ENCODE measurements at regions not wholly inside any gene's neighbourhood (a gene's known extent, or its start where the extent isn't known, plus 50 kb on each side); places are given as distances from the start of the nearest gene placed in this dataset.

DNA sequence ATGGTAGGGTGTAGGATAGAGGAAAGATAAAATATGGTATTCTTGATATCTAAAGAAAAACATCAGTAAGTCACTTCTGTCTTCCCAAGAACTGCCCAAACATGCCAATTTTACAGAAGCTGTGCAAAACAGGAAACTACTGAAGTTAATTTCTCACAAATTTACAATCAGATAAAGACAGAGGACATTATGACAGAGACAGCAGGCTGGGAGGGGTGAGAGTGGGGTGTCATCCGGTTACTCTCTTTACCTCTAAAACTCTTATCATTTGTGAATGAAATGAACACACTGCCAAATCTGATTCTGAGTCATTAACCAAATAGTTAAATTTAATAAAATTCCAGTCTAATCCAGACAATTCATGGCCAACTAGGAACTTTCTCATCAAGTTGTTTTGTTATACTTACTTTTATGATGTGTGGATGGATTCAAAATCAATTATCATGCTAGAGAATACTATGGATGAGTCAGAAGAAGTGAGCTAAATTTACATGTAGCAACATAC lies 323.2 kb upstream of the MEX3C start:
- H3K27me3 Mint-ChIP-seq (ENCODE audit: unreplicated experiment): no peaks in the 10 kb centered on the region
- DNase-seq (ENCODE audit: low spot score): no peak
- H3K27ac Mint-ChIP-seq (ENCODE audit: unreplicated experiment): no peak overlapping the region
- no peaks in the 10 kb centered on the region for H3K9me3 Mint-ChIP-seq (ENCODE audit: unreplicated experiment)
- no peaks in the 10 kb centered on the region for H3K36me3 Mint-ChIP-seq (ENCODE audit: low read depth, unreplicated experiment)
- no peak overlapping the region for H3K4me3 Mint-ChIP-seq (ENCODE audit: unreplicated experiment)
- no peaks in the 10 kb centered on the region for H3K4me1 Mint-ChIP-seq (ENCODE audit: unreplicated experiment)
- TF ChIP-seq CTCF (IDR thresholded peaks at IDR 0.05; ENCODE audit: unreplicated experiment): no peak

- H3K27me3 Mint-ChIP-seq (ENCODE audit: unreplicated experiment): peaks cover 2% of the 10 kb centered on the region
- H3K27ac Mint-ChIP-seq (ENCODE audit: unreplicated experiment): no peak overlapping the region
- H3K4me3 Mint-ChIP-seq (ENCODE audit: unreplicated experiment): no peak overlapping the region
- H3K9me3 Mint-ChIP-seq (ENCODE audit: unreplicated experiment): no peaks in the 10 kb centered on the region
- DNase-seq (ENCODE audit: low spot score): no peak
- H3K36me3 Mint-ChIP-seq (ENCODE audit: low read depth, unreplicated experiment): no peaks in the 10 kb centered on the region
- H3K4me1 Mint-ChIP-seq (ENCODE audit: unreplicated experiment): no peaks in the 10 kb centered on the region
- no peak for TF ChIP-seq CTCF (IDR thresholded peaks at IDR 0.05; ENCODE audit: unreplicated experiment)
Measured at GRCh38 chr18:51522338-51522737, 324.9 kb upstream of the MEX3C start.

DNA sequence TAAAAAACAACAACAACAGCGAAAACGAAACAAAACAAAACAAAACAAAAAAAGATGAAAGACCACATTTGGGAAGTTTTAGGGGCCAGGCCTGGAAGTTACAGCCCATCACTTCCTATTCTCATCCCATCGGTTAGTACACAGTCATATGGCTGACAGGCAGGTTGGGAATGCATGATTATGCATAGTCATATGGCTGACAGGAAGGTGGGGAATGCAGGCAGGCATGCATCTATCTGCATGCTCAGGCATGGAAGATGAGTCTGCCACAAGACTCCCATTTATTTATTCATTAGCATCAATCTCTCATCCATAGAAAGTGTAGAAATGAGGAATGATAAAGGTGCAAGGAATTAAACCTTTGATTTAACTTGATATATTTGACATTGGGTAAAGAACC lies 325.3 kb upstream of the MEX3C start:
- H3K4me3 Mint-ChIP-seq (ENCODE audit: unreplicated experiment): no peak overlapping the region
- peaks cover 2% of the 10 kb centered on the region for H3K27me3 Mint-ChIP-seq (ENCODE audit: unreplicated experiment)
- H3K27ac Mint-ChIP-seq (ENCODE audit: unreplicated experiment): no peak overlapping the region
- H3K9me3 Mint-ChIP-seq (ENCODE audit: unreplicated experiment): no peaks in the 10 kb centered on the region
- no peaks in the 10 kb centered on the region for H3K4me1 Mint-ChIP-seq (ENCODE audit: unreplicated experiment)
- DNase-seq (ENCODE audit: low spot score): no peak
- no peaks in the 10 kb centered on the region for H3K36me3 Mint-ChIP-seq (ENCODE audit: low read depth, unreplicated experiment)
- no peak for TF ChIP-seq CTCF (IDR thresholded peaks at IDR 0.05; ENCODE audit: unreplicated experiment)

DNA sequence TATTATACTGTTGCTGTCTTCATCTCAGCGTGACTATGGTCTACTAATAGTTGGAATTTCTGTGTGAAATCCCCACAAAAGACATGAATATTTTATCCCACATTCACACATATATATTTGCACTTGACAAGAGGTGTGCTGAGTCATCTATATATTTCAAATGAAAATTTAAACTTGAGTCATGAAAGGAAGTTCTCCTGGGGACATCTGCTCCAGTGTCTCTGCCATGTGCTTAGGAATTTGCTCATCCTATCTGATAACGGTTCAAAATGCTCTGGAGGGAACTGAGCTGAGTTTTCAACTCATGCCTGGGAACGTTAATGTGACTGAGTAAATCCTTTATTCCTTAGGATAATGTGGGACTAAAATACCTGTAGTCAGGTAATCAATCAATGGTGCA lies 326.2 kb upstream of the MEX3C start:
- Mint-ChIP-seq H3K9me3 (ENCODE audit: unreplicated experiment) (no peaks in the 10 kb centered on the region), H3K36me3 (ENCODE audit: low read depth, unreplicated experiment) (no peaks in the 10 kb centered on the region), H3K27me3 (ENCODE audit: unreplicated experiment) (peaks cover 2% of the 10 kb centered on the region), H3K4me3 (ENCODE audit: unreplicated experiment) (no peak overlapping the region), H3K4me1 (ENCODE audit: unreplicated experiment) (no peaks in the 10 kb centered on the region), H3K27ac (ENCODE audit: unreplicated experiment) (no peak overlapping the region)
- DNase-seq (ENCODE audit: low spot score): no peak
- TF ChIP-seq CTCF (IDR thresholded peaks at IDR 0.05; ENCODE audit: unreplicated experiment): no peak

DNA sequence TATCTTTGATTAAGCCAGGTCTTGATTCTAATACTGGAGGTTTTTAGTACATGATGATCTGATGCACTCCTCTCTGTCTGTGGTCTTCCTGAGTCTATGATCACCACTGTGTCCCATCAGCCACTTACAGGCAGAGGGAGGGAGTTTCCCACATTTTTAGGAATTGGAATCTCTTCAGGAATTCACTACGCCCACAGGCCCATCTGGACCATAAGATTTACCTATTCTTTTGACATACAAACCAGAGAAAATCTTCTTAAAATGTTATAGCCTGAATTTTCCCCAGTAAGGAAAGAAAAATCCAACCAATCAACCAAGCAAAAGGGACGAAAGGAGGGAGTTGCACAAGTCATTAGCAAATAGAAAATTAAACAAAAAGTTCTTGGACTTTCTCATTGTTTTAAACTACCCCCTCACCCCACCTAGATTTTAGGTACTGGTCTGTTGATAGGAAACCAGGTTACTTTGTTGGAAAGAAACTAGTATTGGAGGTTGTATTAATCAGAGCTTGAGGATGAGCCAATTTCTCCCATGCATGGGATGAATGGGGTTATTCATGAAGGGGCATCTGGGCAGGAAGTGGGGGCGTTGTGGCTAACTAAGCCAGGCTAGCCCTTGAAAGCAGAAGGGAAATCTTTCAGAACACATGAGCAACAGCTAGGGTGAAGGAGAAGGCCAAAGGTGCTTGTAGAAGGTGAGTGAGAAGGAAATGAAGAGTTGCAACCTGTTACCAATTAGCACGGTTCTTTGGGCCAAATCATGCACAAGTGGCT lies 328.2 kb upstream of the MEX3C start:
- H3K9me3 Mint-ChIP-seq (ENCODE audit: unreplicated experiment): no peaks in the 10 kb centered on the region
- TF ChIP-seq CTCF (IDR thresholded peaks at IDR 0.05; ENCODE audit: unreplicated experiment): no peak
- no peaks in the 10 kb centered on the region for H3K36me3 Mint-ChIP-seq (ENCODE audit: low read depth, unreplicated experiment)
- DNase-seq (ENCODE audit: low spot score): no peak
- H3K4me1 Mint-ChIP-seq (ENCODE audit: unreplicated experiment): no peaks in the 10 kb centered on the region
- H3K27me3 Mint-ChIP-seq (ENCODE audit: unreplicated experiment): peaks cover 2% of the 10 kb centered on the region
- H3K27ac Mint-ChIP-seq (ENCODE audit: unreplicated experiment): no peak overlapping the region
- no peak overlapping the region for H3K4me3 Mint-ChIP-seq (ENCODE audit: unreplicated experiment)

All from endothelial cell (in vitro differentiated cells).